ENCODE measurements at regions not wholly inside any gene's neighbourhood (a gene's known extent, or its start where the extent isn't known, plus 50 kb on each side); places are given as distances from the start of the nearest gene placed in this dataset.

DNA sequence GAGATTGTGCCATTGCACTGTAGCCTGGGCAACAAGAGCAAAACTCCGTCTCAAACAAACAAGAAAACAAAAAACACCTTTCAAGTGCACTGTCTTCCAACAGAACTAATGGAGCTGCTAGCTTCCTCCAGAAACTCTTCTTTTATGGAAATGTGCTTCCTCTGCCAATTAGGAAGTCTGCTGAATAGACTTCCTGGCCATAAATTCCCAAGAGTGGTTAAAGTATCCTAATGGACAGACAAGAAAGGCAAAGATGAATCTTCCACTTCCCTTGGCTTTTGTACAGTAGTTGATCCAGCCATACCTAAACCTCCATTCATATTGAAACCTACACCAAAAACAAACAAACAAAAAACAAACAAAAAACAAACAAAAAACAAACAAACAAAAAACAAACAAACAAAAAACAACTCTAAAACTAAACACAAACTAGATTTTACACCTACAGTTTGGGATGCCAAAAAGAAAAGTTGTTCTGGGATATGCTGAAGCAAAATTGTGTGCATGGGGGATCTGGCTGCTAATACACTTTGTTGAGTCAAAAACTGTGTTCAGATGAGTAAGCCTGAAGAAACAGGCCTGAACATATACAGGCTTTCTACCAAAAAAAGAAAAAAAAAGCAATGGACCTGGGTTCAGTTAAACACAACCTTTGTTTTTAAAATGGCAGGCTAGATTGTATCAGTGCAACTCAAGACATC lies 59.8 kb upstream of the CARMIL1 start:
- no peaks in the 10 kb centered on the region for H3K79me1 ChIP-seq (ENCODE audit: insufficient read depth, low read depth, low read length, poor library complexity, severe bottlenecking)
- no peaks in the 10 kb centered on the region for H4K20me1 ChIP-seq (ENCODE audit: control insufficient read depth, insufficient read depth, insufficient read length)
- no peak overlapping the region for H3K27ac ChIP-seq (ENCODE audit: insufficient read length, low read depth, low read length)
- peaks cover 2% of the 10 kb centered on the region; the same call in 1 of the 2 replicates for H3K27me3 Mint-ChIP-seq (ENCODE audit: low read depth)
- no peak overlapping the region for H4K5ac ChIP-seq (ENCODE audit: insufficient read length, low read depth, low read length)
- no CpG with 5 or more reads among the region's 1 CpG for WGBS (ENCODE audit: extremely low coverage, insufficient read length, low lambda C conversion rate)
- no peak overlapping the region for H2BK5ac ChIP-seq (ENCODE audit: insufficient read length, low read length)
- no peak overlapping the region for H3K4me2 ChIP-seq (ENCODE audit: insufficient read depth, insufficient read length, low read length)
- no peak overlapping the region for H3K4me3 Mint-ChIP-seq
- H3K4ac ChIP-seq (ENCODE audit: low read depth, low read length) = no peak overlapping the region
- no peak overlapping the region for H4K91ac ChIP-seq (ENCODE audit: insufficient read length, low read depth, low read length)
- H3K79me2 ChIP-seq (ENCODE audit: insufficient read depth, low read length) = no peaks in the 10 kb centered on the region
- no peak overlapping the region for H2AFZ ChIP-seq (ENCODE audit: low read length)
- no peak overlapping the region for H2BK20ac ChIP-seq (ENCODE audit: low read depth, low read length, poor library complexity, severe bottlenecking)
- H3K4me1 Mint-ChIP-seq = peaks cover 6 to 8% of the 10 kb centered on the region in 2 experiments; a peak in 3 of 4 replicates
- DNase-seq = no peak
- H2BK120ac ChIP-seq (ENCODE audit: low read depth, low read length, poor library complexity, severe bottlenecking) = no peak overlapping the region
- no peak overlapping the region for H3K18ac ChIP-seq (ENCODE audit: insufficient read length, low read depth, low read length)
- no peak overlapping the region for H3K56ac ChIP-seq (ENCODE audit: insufficient read length, low read depth, low read length)
- no peak overlapping the region for H2BK12ac ChIP-seq (ENCODE audit: insufficient read length, low read depth, low read length)
- H2AK5ac ChIP-seq (ENCODE audit: insufficient read length, low read length) = no peak overlapping the region
- no peak overlapping the region for H3K23ac ChIP-seq (ENCODE audit: insufficient read length, low read depth, low read length)
- H3K27ac Mint-ChIP-seq = no peak overlapping the region
- H3K36me3 Mint-ChIP-seq (ENCODE audit: insufficient read depth in 1 of 3, low read depth in 3 of 3) = peaks cover 0 to 4% (median 0%) of the 10 kb centered on the region in 3 experiments; a peak in 1 of 7 replicates
- no peak overlapping the region for H2BK15ac ChIP-seq (ENCODE audit: low read depth, low read length)
- no peak overlapping the region for H4K8ac ChIP-seq (replicated peaks; ENCODE audit: insufficient read length, low read depth, low read length)
- no peaks in the 10 kb centered on the region for H3K9me3 Mint-ChIP-seq
- no peaks in the 10 kb centered on the region for H3K4me1 ChIP-seq (ENCODE audit: insufficient read depth, low read length)
- no peaks in the 10 kb centered on the region for H3K9me3 ChIP-seq (ENCODE audit: control insufficient read depth, low read depth, low read length)
- no peak overlapping the region for H3T11ph ChIP-seq (ENCODE audit: low read length)
- H3K9ac ChIP-seq (ENCODE audit: extremely low read depth, insufficient read length, low read length) = no peak overlapping the region
- H3K23me2 ChIP-seq (ENCODE audit: insufficient read length, low read depth, low read length, poor library complexity, severe bottlenecking) = no peaks in the 10 kb centered on the region
- TF ChIP-seq CTCF (conservative IDR thresholded peaks at IDR 0.05) = no peak
- no peaks in the 10 kb centered on the region for H3K27me3 ChIP-seq (ENCODE audit: insufficient read depth, low read length)
- no peak overlapping the region for H3K14ac ChIP-seq (ENCODE audit: insufficient read depth, low read length)

Measured in H9 (cell line).